Chondrocyte (in vitro differentiated cells): ENCODE measurements at regions not wholly inside any gene's neighbourhood (a gene's known extent, or its start where the extent isn't known, plus 50 kb on each side); places are given as distances from the start of the nearest gene placed in this dataset.

Experiments
- DNase-seq: peaks from one replicate; pipeline ENCODE4 v3.0.0; 2021; ENCODE audit warnings: mixed read lengths, low spot score
- H3K27ac Mint-ChIP-seq: one replicate; pipeline ENCODE4 v1.8.0; 2021; ENCODE audit warnings: mild to moderate bottlenecking, moderate library complexity, mixed read lengths; ENCODE audit not compliant: unreplicated experiment
- H3K27me3 Mint-ChIP-seq: 2 replicates; pipeline ENCODE4 v1.8.0; 2021; ENCODE audit warnings: low read depth, mixed read lengths
- H3K36me3 Mint-ChIP-seq: 2 replicates; pipeline ENCODE4 v1.8.0; 2021; ENCODE audit warnings: low read depth, mixed read lengths
- H3K4me1 Mint-ChIP-seq: 2 replicates; pipeline ENCODE4 v1.8.0; 2021; ENCODE audit warnings: low read depth, mild to moderate bottlenecking, mixed read lengths
- H3K4me3 Mint-ChIP-seq: one replicate; pipeline ENCODE4 v1.8.0; 2021; ENCODE audit warnings: mild to moderate bottlenecking, moderate library complexity, mixed read lengths; ENCODE audit not compliant: unreplicated experiment
- H3K9me3 Mint-ChIP-seq: 2 replicates; pipeline ENCODE4 v1.8.0; 2021; ENCODE audit warnings: low read depth, mixed read lengths
- TF ChIP-seq, protein P1 (sequence below): fragments of 200-600 bp; sonication (generic); IDR thresholded peaks from 2 replicates; pipeline ENCODE4 v1.5.0; 2021; ENCODE audit warnings: antibody characterized with exemption, mild to moderate bottlenecking, moderate library complexity

DNA sequence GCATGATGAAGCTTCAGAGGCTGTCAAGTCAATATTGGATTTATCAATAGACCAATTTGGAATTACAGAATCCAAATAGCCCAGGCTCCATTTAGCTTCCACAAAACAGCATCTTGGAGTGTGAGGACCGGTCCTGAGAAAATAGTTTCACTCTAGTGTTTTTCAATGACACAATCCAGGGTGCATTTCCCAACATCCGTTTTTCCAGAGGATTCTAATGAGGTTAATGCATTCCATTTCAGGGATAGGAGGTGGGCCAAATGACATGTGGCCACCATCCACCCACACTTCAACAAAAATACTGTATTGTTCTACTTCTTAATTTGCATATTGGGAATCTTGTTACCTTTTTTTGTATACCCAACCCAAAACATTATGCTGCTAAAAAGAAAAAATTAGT is 229.8 kb upstream of the LDB2 start:
- no peak for DNase-seq
- Mint-ChIP-seq H3K4me3 (no peak overlapping the region), H3K27me3 (no peaks in the 10 kb centered on the region), H3K27ac (no peak overlapping the region), H3K36me3 (no peaks in the 10 kb centered on the region), H3K9me3 (no peaks in the 10 kb centered on the region), H3K4me1 (no peaks in the 10 kb centered on the region)
- TF ChIP-seq, protein P1, sequence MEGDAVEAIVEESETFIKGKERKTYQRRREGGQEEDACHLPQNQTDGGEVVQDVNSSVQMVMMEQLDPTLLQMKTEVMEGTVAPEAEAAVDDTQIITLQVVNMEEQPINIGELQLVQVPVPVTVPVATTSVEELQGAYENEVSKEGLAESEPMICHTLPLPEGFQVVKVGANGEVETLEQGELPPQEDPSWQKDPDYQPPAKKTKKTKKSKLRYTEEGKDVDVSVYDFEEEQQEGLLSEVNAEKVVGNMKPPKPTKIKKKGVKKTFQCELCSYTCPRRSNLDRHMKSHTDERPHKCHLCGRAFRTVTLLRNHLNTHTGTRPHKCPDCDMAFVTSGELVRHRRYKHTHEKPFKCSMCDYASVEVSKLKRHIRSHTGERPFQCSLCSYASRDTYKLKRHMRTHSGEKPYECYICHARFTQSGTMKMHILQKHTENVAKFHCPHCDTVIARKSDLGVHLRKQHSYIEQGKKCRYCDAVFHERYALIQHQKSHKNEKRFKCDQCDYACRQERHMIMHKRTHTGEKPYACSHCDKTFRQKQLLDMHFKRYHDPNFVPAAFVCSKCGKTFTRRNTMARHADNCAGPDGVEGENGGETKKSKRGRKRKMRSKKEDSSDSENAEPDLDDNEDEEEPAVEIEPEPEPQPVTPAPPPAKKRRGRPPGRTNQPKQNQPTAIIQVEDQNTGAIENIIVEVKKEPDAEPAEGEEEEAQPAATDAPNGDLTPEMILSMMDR = no peak

DNA sequence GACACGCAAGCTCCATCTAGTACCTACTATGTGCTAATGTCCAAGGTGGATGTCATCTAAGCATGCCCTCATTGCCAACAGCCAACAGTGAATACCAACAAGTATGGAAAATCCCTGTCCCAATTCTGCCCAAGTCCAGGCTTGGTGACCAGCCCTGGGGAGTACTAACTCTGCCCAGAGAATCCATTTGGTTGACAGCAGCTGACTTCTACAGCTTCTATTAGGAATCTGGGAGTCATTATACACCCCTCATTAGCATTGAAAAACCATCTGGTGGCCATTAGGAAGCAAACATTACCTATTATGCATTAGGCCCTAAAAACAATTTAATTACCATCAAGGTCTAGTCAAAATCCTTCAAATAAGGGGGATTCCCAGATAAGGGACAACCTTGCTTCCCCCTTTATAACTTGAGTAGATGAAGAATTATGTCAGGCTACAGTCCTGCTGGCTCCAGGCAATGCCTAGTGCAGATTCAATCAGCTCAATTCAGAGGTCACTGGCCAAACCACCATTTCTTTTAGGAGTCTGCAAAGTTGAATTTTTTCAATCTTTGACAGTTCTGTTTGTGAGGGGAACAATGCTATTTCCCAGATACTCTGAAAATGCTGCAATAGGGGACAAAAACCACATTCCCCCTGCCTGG is 228.0 kb upstream of the LDB2 start:
- H3K27ac Mint-ChIP-seq = no peak overlapping the region
- H3K27me3 Mint-ChIP-seq = no peaks in the 10 kb centered on the region
- TF ChIP-seq, protein P1 = no peak
- no peaks in the 10 kb centered on the region for H3K36me3 Mint-ChIP-seq
- no peaks in the 10 kb centered on the region for H3K4me1 Mint-ChIP-seq
- H3K9me3 Mint-ChIP-seq = peaks cover under 1% of the 10 kb centered on the region
- no peak for DNase-seq
- H3K4me3 Mint-ChIP-seq = no peak overlapping the region

DNA sequence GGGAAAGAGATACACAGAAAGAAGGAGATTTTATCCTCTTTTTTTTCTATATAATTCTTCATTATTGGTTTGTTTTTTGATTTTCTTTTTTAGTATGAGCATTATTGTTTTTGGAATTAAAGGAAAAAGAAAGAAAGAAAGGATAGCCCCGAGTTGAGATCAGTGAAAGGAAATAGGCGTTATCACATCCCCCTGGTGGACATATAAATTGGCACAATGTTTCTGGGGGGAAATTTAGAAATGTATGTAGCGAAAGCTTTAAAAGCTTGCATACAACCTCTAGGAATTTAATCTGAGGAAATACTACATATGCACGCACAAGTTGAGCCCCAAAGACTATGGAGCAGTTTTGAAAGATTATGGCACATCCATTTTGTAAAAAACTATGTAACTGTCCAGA is 226.3 kb upstream of the LDB2 start:
- Mint-ChIP-seq H3K27me3 (no peaks in the 10 kb centered on the region), H3K36me3 (peaks cover 2% of the 10 kb centered on the region), H3K27ac (no peak overlapping the region), H3K4me1 (no peaks in the 10 kb centered on the region), H3K4me3 (no peak overlapping the region), H3K9me3 (peaks cover 17% of the 10 kb centered on the region)
- no peak for DNase-seq
- TF ChIP-seq, protein P1 = peak; percentile 66

DNA sequence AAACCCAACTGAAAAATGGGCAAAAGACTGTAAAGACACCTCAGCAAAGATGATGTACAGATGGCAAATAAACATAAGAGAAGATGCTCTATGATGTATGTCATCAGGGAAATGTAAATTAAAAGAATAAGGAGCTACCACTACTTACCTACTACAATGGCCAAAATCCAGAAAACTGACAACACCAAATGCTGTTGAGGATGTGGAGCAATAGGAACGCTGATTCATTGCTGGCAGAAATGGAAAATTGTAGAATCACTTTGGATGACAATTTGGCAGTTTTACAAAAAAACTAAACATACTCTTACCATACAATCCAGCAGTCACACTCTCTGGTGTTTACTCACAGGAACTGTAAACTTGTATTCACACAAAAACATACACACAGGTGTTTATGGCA is 222.3 kb upstream of the LDB2 start:
- TF ChIP-seq, protein P1 = no peak
- H3K4me1 Mint-ChIP-seq = no peaks in the 10 kb centered on the region
- peaks cover 2% of the 10 kb centered on the region for H3K36me3 Mint-ChIP-seq
- peaks cover 19% of the 10 kb centered on the region for H3K9me3 Mint-ChIP-seq
- no peaks in the 10 kb centered on the region for H3K27me3 Mint-ChIP-seq
- DNase-seq = no peak
- H3K27ac Mint-ChIP-seq = no peak overlapping the region
- no peak overlapping the region for H3K4me3 Mint-ChIP-seq

DNA sequence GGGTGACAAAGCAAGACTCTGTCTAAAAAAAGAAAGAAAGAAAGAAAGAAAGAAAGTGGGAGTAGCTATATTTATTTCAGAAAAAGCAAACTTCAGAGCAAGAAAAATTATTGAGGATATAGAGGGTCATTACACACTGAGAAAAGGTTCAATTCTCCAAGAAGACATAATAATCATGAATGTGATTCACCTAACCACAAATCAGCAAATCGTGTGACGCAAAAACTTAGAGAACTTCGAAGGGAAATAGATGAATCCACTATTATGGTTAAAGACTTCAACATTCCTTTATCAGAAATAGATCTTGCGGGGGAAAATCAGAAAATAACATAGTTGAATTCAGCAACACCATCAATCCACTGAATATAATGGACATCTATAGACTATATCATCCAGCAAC is 219.3 kb upstream of the LDB2 start:
- TF ChIP-seq, protein P1 = no peak
- Mint-ChIP-seq H3K27ac (no peak overlapping the region), H3K36me3 (peaks cover 2% of the 10 kb centered on the region), H3K4me3 (no peak overlapping the region), H3K4me1 (no peaks in the 10 kb centered on the region), H3K27me3 (no peaks in the 10 kb centered on the region), H3K9me3 (peaks cover 19% of the 10 kb centered on the region)
- no peak for DNase-seq
